GM18508 (cell line): ENCODE measurements at regions not wholly inside any gene's neighbourhood (a gene's known extent, or its start where the extent isn't known, plus 50 kb on each side); places are given as distances from the start of the nearest gene placed in this dataset.

Experiments
- ATAC-seq: cut with Tn5 transposase; IDR thresholded peaks from one replicate; pipeline ENCODE4 v1.9.1; 2021; ENCODE audit warnings: moderate number of reproducible peaks; ENCODE audit not compliant: insufficient read depth, unreplicated experiment

GRCh38 chr15:95327183-95327525, 1003.3 kb upstream of the NR2F2 start:
- ATAC-seq: no peak

GRCh38 chr15:95327661-95328060, 1002.8 kb upstream of the NR2F2 start:
- no peak for ATAC-seq

GRCh38 chr15:95328559-95328958, 1001.9 kb upstream of the NR2F2 start:
- ATAC-seq: no peak

- ATAC-seq: no peak
Measured at GRCh38 chr15:95329362-95329761, 1001.1 kb upstream of the NR2F2 start.

GRCh38 chr15:95341686-95342085, 988.8 kb upstream of the NR2F2 start:
- ATAC-seq: no peak

GRCh38 chr15:95345867-95346266, 984.6 kb upstream of the NR2F2 start:
- ATAC-seq: no peak

- no peak for ATAC-seq
Measured at GRCh38 chr15:95346721-95347475, 983.6 kb upstream of the NR2F2 start.

- ATAC-seq: no peak
Measured at GRCh38 chr15:95347837-95348236, 982.7 kb upstream of the NR2F2 start.

GRCh38 chr15:95350908-95351307, 979.6 kb upstream of the NR2F2 start:
- ATAC-seq: no peak

- no peak for ATAC-seq
Measured at GRCh38 chr15:95352631-95353187, 977.8 kb upstream of the NR2F2 start.

- ATAC-seq: no peak
Measured at GRCh38 chr15:95353512-95353911, 977.0 kb upstream of the NR2F2 start.

GRCh38 chr15:95359966-95360365, 970.5 kb upstream of the NR2F2 start:
- no peak for ATAC-seq

- ATAC-seq: no peak
Measured at GRCh38 chr15:95362306-95362705, 968.2 kb upstream of the NR2F2 start.

- ATAC-seq: no peak
Measured at GRCh38 chr15:95363646-95364045, 966.9 kb upstream of the NR2F2 start.

GRCh38 chr15:95365511-95366107, 964.9 kb upstream of the NR2F2 start:
- no peak for ATAC-seq

GRCh38 chr15:95368191-95368590, 962.3 kb upstream of the NR2F2 start:
- ATAC-seq: no peak

GRCh38 chr15:95368755-95369601, 961.5 kb upstream of the NR2F2 start:
- ATAC-seq: no peak

- no peak for ATAC-seq
Measured at GRCh38 chr15:95370291-95370690, 960.2 kb upstream of the NR2F2 start.

- ATAC-seq: no peak
Measured at GRCh38 chr15:95371664-95372063, 958.8 kb upstream of the NR2F2 start.

GRCh38 chr15:95375281-95375680, 955.2 kb upstream of the NR2F2 start:
- ATAC-seq: no peak

GRCh38 chr15:95377258-95377852, 953.1 kb upstream of the NR2F2 start:
- ATAC-seq: no peak
